Upper lobe of right lung (tissue), 1 donor: ENCODE measurements at regions not wholly inside any gene's neighbourhood (a gene's known extent, or its start where the extent isn't known, plus 50 kb on each side); places are given as distances from the start of the nearest gene placed in this dataset.
A peak's percentile ranks its signal among the peaks of the same experiment; 100 is the strongest.

ENCODE experiments used
- ATAC-seq: fragments of 200-7000 bp; cut with Tn5 transposase; one replicate; pipeline ENCODE4 v1.9.1; 2020; ENCODE audit warnings: mild to moderate bottlenecking, moderate library complexity
- DNase-seq: peaks from one replicate; pipeline ENCODE4 v3.0.0-alpha.2; 2020
- H3K27ac ChIP-seq: fragments of 200-600 bp; one replicate; pipeline ENCODE4 v1.8.0; 2022
- H3K27me3 ChIP-seq: fragments of 200-600 bp; one replicate; pipeline ENCODE4 v1.8.0; 2022; ENCODE audit warnings: mild to moderate bottlenecking
- H3K36me3 ChIP-seq: fragments of 200-600 bp; one replicate; pipeline ENCODE4 v1.8.0; 2022
- H3K4me1 ChIP-seq: fragments of 200-600 bp; one replicate; pipeline ENCODE4 v1.8.0; 2022
- H3K4me3 ChIP-seq: fragments of 200-600 bp; one replicate; pipeline ENCODE4 v1.8.0; 2022; ENCODE audit warnings: mild to moderate bottlenecking
- H3K9me3 ChIP-seq: fragments of 200-600 bp; one replicate; pipeline ENCODE4 v1.8.0; 2022
- CTCF ChIP-seq: fragments of 200-600 bp; IDR thresholded peaks from one replicate; pipeline ENCODE4 v1.8.0; 2022; ENCODE audit warnings: antibody characterized with exemption
- intact Hi-C: fragments of 100-400 bp; cut with DNase I; formaldehyde crosslinking; loops from one replicate; pipeline ENCODE4 v1.11.0; 2022
- donor health status: DM: no; HTN: yes; CAD: no; lungs with severe emphysema.

GRCh38 chr3:144375088-144375487 lies 403.5 kb downstream of the DIPK2A start:
- peak; percentile 28 for ATAC-seq
- H3K36me3 ChIP-seq, result no peaks in the 10 kb centered on the region
- H3K4me1 ChIP-seq, result no peaks in the 10 kb centered on the region
- intact Hi-C loops, result no loop called here
- DNase-seq, result no peak
- no peaks in the 10 kb centered on the region for H3K9me3 ChIP-seq
- H3K4me3 ChIP-seq, result no peak overlapping the region
- H3K27ac ChIP-seq, result no peak overlapping the region
- TF ChIP-seq CTCF, result no peak
- H3K27me3 ChIP-seq, result no peaks in the 10 kb centered on the region

GRCh38 chr3:144380849-144381248 lies 409.2 kb downstream of the DIPK2A start:
- Histone ChIP-seq H3K4me1 (no peaks in the 10 kb centered on the region), H3K36me3 (no peaks in the 10 kb centered on the region), H3K27me3 (no peaks in the 10 kb centered on the region), H3K4me3 (no peak overlapping the region), H3K27ac (no peak overlapping the region), H3K9me3 (no peaks in the 10 kb centered on the region)
- intact Hi-C loops, result no loop called here
- TF ChIP-seq CTCF, result no peak
- no peak for DNase-seq
- no peak for ATAC-seq

GRCh38 chr3:144381607-144382006 lies 410.0 kb downstream of the DIPK2A start:
- no peak for DNase-seq
- intact Hi-C loops, result no loop called here
- H3K9me3 ChIP-seq, result no peaks in the 10 kb centered on the region
- no peak overlapping the region for H3K4me3 ChIP-seq
- no peaks in the 10 kb centered on the region for H3K4me1 ChIP-seq
- TF ChIP-seq CTCF, result no peak
- H3K27ac ChIP-seq, result no peak overlapping the region
- ATAC-seq, result no peak
- H3K27me3 ChIP-seq, result no peaks in the 10 kb centered on the region
- no peaks in the 10 kb centered on the region for H3K36me3 ChIP-seq

- Histone ChIP-seq H3K27me3 (no peaks in the 10 kb centered on the region), H3K36me3 (no peaks in the 10 kb centered on the region), H3K27ac (no peak overlapping the region), H3K4me3 (no peak overlapping the region), H3K4me1 (no peaks in the 10 kb centered on the region), H3K9me3 (no peaks in the 10 kb centered on the region)
- intact Hi-C loops, result no loop called here
- no peak for DNase-seq
- no peak for ATAC-seq
- no peak for TF ChIP-seq CTCF
Observed at GRCh38 chr3:144384241-144384979, 412.8 kb downstream of the DIPK2A start.

- no peak for TF ChIP-seq CTCF
- intact Hi-C loops, result no loop called here
- DNase-seq (no peak), ATAC-seq (no peak)
- H3K4me3 ChIP-seq, result no peak overlapping the region
- H3K9me3 ChIP-seq, result no peaks in the 10 kb centered on the region
- H3K27ac ChIP-seq, result no peak overlapping the region
- no peaks in the 10 kb centered on the region for H3K27me3 ChIP-seq
- H3K4me1 ChIP-seq, result no peaks in the 10 kb centered on the region
- H3K36me3 ChIP-seq, result no peaks in the 10 kb centered on the region
Observed at GRCh38 chr3:144390786-144391185, 419.2 kb downstream of the DIPK2A start.

- no peaks in the 10 kb centered on the region for H3K27me3 ChIP-seq
- intact Hi-C loops, result no loop called here
- DNase-seq (no peak), ATAC-seq (no peak)
- no peaks in the 10 kb centered on the region for H3K9me3 ChIP-seq
- H3K27ac ChIP-seq, result no peak overlapping the region
- H3K4me1 ChIP-seq, result no peaks in the 10 kb centered on the region
- no peak overlapping the region for H3K4me3 ChIP-seq
- no peak for TF ChIP-seq CTCF
- no peaks in the 10 kb centered on the region for H3K36me3 ChIP-seq
Observed at GRCh38 chr3:144391236-144391635, 419.6 kb downstream of the DIPK2A start.
